ENCODE measurements at regions not wholly inside any gene's neighbourhood (a gene's known extent, or its start where the extent isn't known, plus 50 kb on each side); places are given as distances from the start of the nearest gene placed in this dataset.
"Not testable (repeated sequence)": the region's sequence is repeated elsewhere in the genome, so short reads cannot be mapped to it uniquely, and the experiment has no call there.

GRCh38 chr4:174183259-174183658, 100.2 kb downstream of the FBXO8 start:
- no peak for DNase-seq (ENCODE audit: low spot score)

GRCh38 chr4:174181827-174182226, 101.6 kb downstream of the FBXO8 start:
- DNase-seq (ENCODE audit: low spot score) = no peak

- DNase-seq (ENCODE audit: low spot score) = no peak
Measured at GRCh38 chr4:174177536-174177935, 105.9 kb downstream of the FBXO8 start.

- DNase-seq (ENCODE audit: low spot score) = not testable (repeated sequence)
Measured at GRCh38 chr4:174175836-174176235, 107.6 kb downstream of the FBXO8 start.

- DNase-seq (ENCODE audit: low spot score) = no peak
Measured at GRCh38 chr4:174173360-174173759, 110.1 kb downstream of the FBXO8 start.

- DNase-seq (ENCODE audit: low spot score) = no peak
Measured at GRCh38 chr4:174172274-174172673, 111.2 kb downstream of the FBXO8 start.

- DNase-seq (ENCODE audit: low spot score) = no peak
Measured at GRCh38 chr4:174170906-174171305, 112.6 kb downstream of the FBXO8 start.

- no peak for DNase-seq (ENCODE audit: low spot score)
Measured at GRCh38 chr4:174170091-174170490, 113.4 kb downstream of the FBXO8 start.

- DNase-seq (ENCODE audit: low spot score) = peak; percentile 63
Measured at GRCh38 chr4:174157106-174157607, 126.3 kb downstream of the FBXO8 start.

GRCh38 chr4:174156239-174156826, 127.1 kb downstream of the FBXO8 start:
- DNase-seq (ENCODE audit: low spot score) = peak; percentile 64

GRCh38 chr4:174154215-174154854, 129.1 kb downstream of the FBXO8 start:
- DNase-seq (ENCODE audit: low spot score) = no peak

GRCh38 chr4:174152717-174153466, 130.6 kb downstream of the FBXO8 start:
- no peak for DNase-seq (ENCODE audit: low spot score)

GRCh38 chr4:174147863-174148262, 135.6 kb downstream of the FBXO8 start:
- no peak for DNase-seq (ENCODE audit: low spot score)

GRCh38 chr4:174144106-174144505, 139.4 kb downstream of the FBXO8 start:
- DNase-seq (ENCODE audit: low spot score) = no peak

GRCh38 chr4:174141876-174142275, 141.6 kb downstream of the FBXO8 start:
- DNase-seq (ENCODE audit: low spot score) = no peak

GRCh38 chr4:174138616-174139015, 144.9 kb downstream of the FBXO8 start:
- DNase-seq (ENCODE audit: low spot score) = no peak

GRCh38 chr4:174137698-174138097, 145.8 kb downstream of the FBXO8 start:
- no peak for DNase-seq (ENCODE audit: low spot score)

GRCh38 chr4:174135936-174136406, 147.5 kb downstream of the FBXO8 start:
- no peak for DNase-seq (ENCODE audit: low spot score)

- no peak for DNase-seq (ENCODE audit: low spot score)
Measured at GRCh38 chr4:174135530-174135929, 147.9 kb downstream of the FBXO8 start.

- no peak for DNase-seq (ENCODE audit: low spot score)
Measured at GRCh38 chr4:174134361-174134760, 149.1 kb downstream of the FBXO8 start.

GRCh38 chr4:174133551-174133950, 149.9 kb downstream of the FBXO8 start:
- DNase-seq (ENCODE audit: low spot score) = no peak

- no peak for DNase-seq (ENCODE audit: low spot score)
Measured at GRCh38 chr4:174131901-174132300, 151.6 kb downstream of the FBXO8 start.

GRCh38 chr4:174122705-174123104, 160.8 kb downstream of the FBXO8 start:
- DNase-seq (ENCODE audit: low spot score) = no peak

Measured in hematopoietic multipotent progenitor cell treated with erythropoietin and hydrocortisone succinate and interleukin-3 and kit ligand, for 15 days (in vitro differentiated cells).